ENCODE measurements at regions not wholly inside any gene's neighbourhood (a gene's known extent, or its start where the extent isn't known, plus 50 kb on each side); places are given as distances from the start of the nearest gene placed in this dataset.

DNA sequence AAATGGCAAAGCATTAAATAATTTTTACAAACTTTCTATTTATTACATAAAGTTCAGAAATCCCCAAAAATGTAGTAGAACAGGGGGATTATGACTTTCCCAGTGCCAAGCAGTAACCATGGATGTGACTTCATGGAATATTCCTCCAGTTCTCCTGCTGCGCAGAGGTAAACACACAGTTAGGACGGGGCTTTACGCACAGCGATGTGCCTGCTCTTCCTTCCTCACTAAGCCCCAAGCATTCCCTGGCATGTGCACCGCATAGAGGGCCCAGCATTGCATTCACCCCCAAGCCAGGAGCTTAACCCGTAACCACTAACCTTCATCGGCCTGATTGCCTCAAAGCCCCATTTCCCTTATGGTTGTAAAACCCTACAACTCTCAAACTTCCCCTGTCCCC is 471.7 kb downstream of the SOX11 start:
- 82% methylated on average over 7 of the region's 7 CpGs for WGBS (ENCODE audit: low lambda C conversion rate)

More for the DNA sequence above, 471.7 kb downstream of the SOX11 start:
- ChIA-PET POLR2A (no interaction called here), CTCF (interaction anchor here (1.0 to 2.0 kb wide), 3 partner anchors 9 to 241 kb away, joined by 3 to 7 read pairs (median 5); no protein-coding TSS in a partner anchor)
- no peaks in the 10 kb centered on the region for H4K20me1 ChIP-seq (ENCODE audit: insufficient read depth)
- H2AFZ ChIP-seq (ENCODE audit: low read depth) = no peak overlapping the region
- TF ChIP-seq TEAD4 (IDR thresholded peaks at IDR 0.05; ENCODE audit: borderline replicate concordance, insufficient read depth) (no peak), CHD2 (IDR thresholded peaks at IDR 0.05; ENCODE audit: low read length, partially characterized antibody) (no peak), GABPA (IDR thresholded peaks at IDR 0.05; ENCODE audit: low read depth) (no peak), TAF1 (IDR thresholded peaks at IDR 0.05; ENCODE audit: borderline replicate concordance, low read depth, low read length) (no peak), EP300 (IDR thresholded peaks at IDR 0.05; ENCODE audit: borderline replicate concordance in 1 of 2, low read depth in 1 of 2, low read length in 1 of 2) (no peak), EZH2phosphoT487 (IDR thresholded peaks at IDR 0.05; ENCODE audit: borderline replicate concordance, low read depth) (no peak), MEF2A (IDR thresholded peaks at IDR 0.05; ENCODE audit: borderline replicate concordance, low read depth) (no peak), ELF1 (IDR thresholded peaks at IDR 0.05) (no peak), POLR2AphosphoS5 (IDR thresholded peaks at IDR 0.05; ENCODE audit: low read depth, low read length) (no peak), NRF1 (IDR thresholded peaks at IDR 0.05; ENCODE audit: low read depth, low read length) (no peak)
- TF ChIP-seq, protein P1, sequence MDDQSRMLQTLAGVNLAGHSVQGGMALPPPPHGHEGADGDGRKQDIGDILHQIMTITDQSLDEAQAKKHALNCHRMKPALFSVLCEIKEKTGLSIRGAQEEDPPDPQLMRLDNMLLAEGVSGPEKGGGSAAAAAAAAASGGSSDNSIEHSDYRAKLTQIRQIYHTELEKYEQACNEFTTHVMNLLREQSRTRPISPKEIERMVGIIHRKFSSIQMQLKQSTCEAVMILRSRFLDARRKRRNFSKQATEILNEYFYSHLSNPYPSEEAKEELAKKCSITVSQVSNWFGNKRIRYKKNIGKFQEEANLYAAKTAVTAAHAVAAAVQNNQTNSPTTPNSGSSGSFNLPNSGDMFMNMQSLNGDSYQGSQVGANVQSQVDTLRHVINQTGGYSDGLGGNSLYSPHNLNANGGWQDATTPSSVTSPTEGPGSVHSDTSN (IDR thresholded peaks at IDR 0.05) = no peak
- TF ChIP-seq, protein P2, sequence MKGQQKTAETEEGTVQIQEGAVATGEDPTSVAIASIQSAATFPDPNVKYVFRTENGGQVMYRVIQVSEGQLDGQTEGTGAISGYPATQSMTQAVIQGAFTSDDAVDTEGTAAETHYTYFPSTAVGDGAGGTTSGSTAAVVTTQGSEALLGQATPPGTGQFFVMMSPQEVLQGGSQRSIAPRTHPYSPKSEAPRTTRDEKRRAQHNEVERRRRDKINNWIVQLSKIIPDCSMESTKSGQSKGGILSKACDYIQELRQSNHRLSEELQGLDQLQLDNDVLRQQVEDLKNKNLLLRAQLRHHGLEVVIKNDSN (IDR thresholded peaks at IDR 0.05; ENCODE audit: borderline replicate concordance, low read depth) = no peak
- TF ChIP-seq, protein P3, sequence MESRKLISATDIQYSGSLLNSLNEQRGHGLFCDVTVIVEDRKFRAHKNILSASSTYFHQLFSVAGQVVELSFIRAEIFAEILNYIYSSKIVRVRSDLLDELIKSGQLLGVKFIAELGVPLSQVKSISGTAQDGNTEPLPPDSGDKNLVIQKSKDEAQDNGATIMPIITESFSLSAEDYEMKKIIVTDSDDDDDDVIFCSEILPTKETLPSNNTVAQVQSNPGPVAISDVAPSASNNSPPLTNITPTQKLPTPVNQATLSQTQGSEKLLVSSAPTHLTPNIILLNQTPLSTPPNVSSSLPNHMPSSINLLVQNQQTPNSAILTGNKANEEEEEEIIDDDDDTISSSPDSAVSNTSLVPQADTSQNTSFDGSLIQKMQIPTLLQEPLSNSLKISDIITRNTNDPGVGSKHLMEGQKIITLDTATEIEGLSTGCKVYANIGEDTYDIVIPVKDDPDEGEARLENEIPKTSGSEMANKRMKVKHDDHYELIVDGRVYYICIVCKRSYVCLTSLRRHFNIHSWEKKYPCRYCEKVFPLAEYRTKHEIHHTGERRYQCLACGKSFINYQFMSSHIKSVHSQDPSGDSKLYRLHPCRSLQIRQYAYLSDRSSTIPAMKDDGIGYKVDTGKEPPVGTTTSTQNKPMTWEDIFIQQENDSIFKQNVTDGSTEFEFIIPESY (IDR thresholded peaks at IDR 0.05; ENCODE audit: borderline replicate concordance, low read depth) = no peak
- TF ChIP-seq, protein P4, sequence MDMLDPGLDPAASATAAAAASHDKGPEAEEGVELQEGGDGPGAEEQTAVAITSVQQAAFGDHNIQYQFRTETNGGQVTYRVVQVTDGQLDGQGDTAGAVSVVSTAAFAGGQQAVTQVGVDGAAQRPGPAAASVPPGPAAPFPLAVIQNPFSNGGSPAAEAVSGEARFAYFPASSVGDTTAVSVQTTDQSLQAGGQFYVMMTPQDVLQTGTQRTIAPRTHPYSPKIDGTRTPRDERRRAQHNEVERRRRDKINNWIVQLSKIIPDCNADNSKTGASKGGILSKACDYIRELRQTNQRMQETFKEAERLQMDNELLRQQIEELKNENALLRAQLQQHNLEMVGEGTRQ (IDR thresholded peaks at IDR 0.05; ENCODE audit: borderline replicate concordance, low read depth, low read length) = no peak
- H3K4me2 ChIP-seq = no peak overlapping the region
- H3K9me3 ChIP-seq = no peaks in the 10 kb centered on the region; the same call in 1 of the 2 replicates
- H3K36me3 ChIP-seq (replicated peaks in 1 of 2; ENCODE audit: control insufficient read depth in 1 of 2, insufficient read depth in 2 of 2, low read length in 1 of 2) = no peaks in the 10 kb centered on the region
- no peak overlapping the region for H3K4me3 ChIP-seq (ENCODE audit: low read depth in 2 of 2, low read length in 1 of 2)
- H3F3A ChIP-seq (replicated peaks; ENCODE audit: insufficient read depth) = no peaks in the 10 kb centered on the region
- no peak overlapping the region for H3K9ac ChIP-seq
- no peaks in the 10 kb centered on the region for H3K27me3 ChIP-seq (ENCODE audit: insufficient read depth)
- no peak for DNase-seq
- H3K79me2 ChIP-seq (ENCODE audit: insufficient read depth) = no peaks in the 10 kb centered on the region
- no peaks in the 10 kb centered on the region for H3K9me2 ChIP-seq
- H3K4me1 ChIP-seq (ENCODE audit: control insufficient read depth in 1 of 2, insufficient read depth in 2 of 2, low read depth in 1 of 2, low read length in 1 of 2) = peaks cover 0 to 2% of the 10 kb centered on the region in 2 experiments; a peak in 1 of 4 replicates
- no peak overlapping the region for H3K27ac ChIP-seq (ENCODE audit: low read depth in 2 of 2, low read length in 1 of 2)

Data from SK-N-SH (cell line).